ENCODE measurements at regions not wholly inside any gene's neighbourhood (a gene's known extent, or its start where the extent isn't known, plus 50 kb on each side); places are given as distances from the start of the nearest gene placed in this dataset.

DNA sequence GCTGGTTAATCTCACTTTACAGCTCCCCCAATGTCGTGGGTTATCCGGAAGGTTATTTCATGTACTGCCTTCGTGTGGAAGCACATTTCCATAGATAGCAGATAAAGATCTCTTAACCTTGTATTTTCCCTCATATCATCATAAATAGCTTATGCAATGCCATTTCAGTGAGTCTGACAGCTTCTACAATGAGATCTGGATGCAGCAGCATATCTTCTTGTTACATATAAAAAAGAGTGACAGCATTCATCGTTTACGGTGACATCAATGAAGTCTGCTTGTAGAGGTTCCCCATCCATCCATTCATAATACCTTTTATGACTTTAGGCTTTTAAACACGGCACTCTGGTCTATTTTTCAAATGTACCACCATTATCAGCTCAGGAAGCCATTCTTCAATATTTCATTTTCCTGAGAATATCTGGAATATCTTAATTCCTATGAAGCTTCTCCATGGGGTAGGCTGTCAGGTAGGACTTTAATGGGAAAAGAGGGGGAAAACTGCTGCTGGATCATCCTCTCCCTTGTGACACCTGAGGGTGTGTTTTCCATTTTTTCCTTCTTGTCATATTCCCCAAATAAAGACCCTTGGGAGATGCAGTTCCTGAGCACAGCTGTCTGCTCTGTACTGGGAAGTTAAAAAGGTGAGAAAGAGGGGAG lies 51.9 kb upstream of the CTBP2 start:
- H3K27ac ChIP-seq: no peak overlapping the region
- POLR2A ChIA-PET (ENCODE audit: low non-redundant PET): no interaction called here
- CTCF ChIA-PET: no interaction called here
- TF ChIP-seq, protein P1, sequence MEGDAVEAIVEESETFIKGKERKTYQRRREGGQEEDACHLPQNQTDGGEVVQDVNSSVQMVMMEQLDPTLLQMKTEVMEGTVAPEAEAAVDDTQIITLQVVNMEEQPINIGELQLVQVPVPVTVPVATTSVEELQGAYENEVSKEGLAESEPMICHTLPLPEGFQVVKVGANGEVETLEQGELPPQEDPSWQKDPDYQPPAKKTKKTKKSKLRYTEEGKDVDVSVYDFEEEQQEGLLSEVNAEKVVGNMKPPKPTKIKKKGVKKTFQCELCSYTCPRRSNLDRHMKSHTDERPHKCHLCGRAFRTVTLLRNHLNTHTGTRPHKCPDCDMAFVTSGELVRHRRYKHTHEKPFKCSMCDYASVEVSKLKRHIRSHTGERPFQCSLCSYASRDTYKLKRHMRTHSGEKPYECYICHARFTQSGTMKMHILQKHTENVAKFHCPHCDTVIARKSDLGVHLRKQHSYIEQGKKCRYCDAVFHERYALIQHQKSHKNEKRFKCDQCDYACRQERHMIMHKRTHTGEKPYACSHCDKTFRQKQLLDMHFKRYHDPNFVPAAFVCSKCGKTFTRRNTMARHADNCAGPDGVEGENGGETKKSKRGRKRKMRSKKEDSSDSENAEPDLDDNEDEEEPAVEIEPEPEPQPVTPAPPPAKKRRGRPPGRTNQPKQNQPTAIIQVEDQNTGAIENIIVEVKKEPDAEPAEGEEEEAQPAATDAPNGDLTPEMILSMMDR (conservative IDR thresholded peaks at IDR 0.05; ENCODE audit: low read depth): no peak
- no peak for DNase-seq (ENCODE audit: low spot score)

Data from RWPE1 (cell line).